NCI-H510A treated with DMSO at 0.1 percent for 48 hours (cell line): ENCODE measurements at regions not wholly inside any gene's neighbourhood (a gene's known extent, or its start where the extent isn't known, plus 50 kb on each side); places are given as distances from the start of the nearest gene placed in this dataset.

Source experiments
- DNase-seq: peaks from one replicate; lab custom pipeline; 2025; lab: John Stamatoyannopoulos, UW

DNA sequence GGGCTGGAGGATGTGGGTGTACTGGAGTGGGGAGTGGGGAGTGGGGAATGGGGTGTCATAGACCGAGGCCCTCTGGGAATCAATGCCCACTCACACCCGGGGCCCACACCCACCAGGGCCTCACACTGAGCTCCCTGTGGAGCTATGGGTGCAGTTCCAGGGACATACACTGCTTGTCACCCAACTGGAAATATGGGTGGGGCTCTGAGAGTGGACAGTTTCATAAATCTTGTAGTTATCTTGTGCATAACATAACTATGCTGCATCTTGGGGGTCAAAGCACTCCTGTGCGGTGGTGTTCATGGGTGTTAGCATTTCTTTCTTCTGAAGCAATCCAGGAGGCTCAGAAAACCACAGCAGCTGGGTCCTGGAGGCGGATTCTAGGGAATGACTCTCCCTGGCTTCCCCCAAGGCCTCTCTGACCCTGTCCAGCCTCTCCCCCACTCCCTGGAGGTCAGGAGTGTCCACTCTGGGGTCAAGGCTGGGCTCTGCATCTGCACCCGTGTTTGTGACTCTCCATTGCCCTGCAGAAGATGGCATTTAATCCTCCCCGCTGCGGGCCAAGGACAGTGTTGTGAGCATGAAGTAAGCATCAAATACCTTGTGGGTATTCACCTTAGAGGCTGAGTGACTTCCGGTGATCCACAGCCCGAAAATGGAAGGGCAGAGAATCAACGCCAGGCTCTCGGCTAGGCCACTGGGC, 172.5 kb downstream of the CTTN start:
- DNase-seq = no peak

DNA sequence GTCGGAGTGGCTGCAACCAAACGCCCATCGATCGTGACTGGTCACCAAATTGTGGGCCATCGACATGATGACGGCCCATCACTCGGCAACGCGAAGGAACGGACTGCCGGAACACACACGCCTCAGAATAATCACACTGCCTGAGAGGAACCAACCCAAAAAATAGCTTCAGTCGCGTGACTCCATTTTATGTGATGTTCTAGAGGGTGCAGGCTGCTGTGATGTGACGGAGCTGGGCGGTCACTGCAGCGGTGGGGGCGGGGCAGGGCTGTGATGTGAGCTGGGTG, 174.6 kb downstream of the CTTN start:
- no peak for DNase-seq

DNA sequence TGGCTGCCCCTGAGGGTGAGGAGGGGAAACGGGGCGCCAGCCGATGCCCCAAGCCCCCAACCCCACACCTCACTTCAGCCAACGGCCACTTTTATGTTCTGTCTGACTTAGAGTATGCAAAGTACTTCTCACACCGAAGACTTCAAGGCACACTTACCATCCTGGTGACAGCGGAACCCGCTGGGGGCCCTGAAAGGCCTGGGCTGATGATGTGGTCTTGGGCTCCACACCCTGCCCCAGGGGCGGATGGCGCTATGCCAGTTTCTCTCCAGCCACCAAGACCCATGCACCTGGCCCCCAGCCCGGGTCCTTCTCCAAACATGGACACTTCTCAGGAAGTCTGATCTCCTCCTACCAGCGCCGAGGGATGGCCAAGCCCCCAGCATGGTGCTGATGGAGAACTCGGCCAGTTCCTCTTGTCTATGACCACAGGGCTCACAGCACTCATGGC, 175.4 kb downstream of the CTTN start:
- no peak for DNase-seq

DNA sequence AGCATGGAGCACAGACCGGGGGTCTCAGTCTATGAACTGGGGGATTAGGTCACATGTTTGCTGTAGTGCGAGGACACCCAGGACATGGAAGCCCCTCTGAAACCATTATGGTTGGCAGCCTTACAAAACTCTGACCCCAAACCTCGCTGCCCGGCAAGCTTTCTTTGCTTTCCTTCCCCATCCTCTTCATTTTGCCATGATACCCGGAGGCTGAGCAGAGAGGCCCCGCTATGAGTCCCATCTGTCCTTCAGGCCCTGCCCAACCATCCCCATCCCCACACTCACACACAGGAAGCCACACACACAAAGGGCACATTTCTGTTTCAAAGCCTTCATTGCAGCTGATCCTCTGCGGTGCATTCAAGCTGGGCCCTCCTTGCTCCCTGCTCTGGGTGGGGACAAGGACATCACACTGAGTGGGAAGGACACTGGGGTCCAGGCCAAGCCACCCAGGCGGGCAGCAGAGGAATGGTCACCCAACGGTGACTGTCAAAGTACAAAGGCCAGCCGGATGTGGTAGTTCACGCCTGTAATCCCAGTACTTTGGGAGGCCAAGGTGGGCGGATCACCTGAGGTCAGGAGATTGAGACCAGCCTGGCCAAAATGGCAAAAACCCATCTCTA, 176.5 kb downstream of the CTTN start:
- no peak for DNase-seq

DNA sequence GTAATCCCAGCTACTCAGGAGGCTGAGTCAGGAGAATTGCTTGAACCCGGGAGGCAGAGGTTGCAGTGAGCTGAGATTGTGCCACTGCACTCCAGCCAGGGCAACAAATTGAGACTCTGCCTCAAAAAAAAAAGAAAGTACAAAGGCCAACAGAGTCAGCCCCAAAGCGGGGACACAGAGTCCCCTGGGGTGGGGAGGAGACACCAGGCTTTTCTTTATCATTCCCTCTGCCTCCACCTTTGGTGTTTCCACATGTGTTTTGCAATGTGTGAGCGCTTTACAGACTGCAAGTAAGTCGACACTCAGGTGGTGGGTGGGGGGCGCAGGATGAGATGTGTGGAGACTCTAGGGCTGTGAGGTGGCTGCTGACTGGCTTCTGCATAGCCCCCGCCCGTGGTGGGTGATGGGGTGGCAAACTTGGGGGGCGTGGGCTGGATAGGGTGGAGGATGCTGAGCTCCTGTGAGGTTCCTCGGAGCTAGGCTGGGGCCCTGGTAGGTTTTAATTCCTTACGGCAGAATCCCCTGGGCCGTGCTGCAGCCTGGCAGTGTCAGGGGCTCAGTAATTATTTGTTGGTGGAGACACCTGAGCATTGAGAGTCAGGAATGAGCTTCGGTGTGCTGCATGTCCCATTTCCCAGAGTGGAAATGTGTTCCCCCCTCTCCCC, 177.2 kb downstream of the CTTN start:
- DNase-seq = no peak

DNA sequence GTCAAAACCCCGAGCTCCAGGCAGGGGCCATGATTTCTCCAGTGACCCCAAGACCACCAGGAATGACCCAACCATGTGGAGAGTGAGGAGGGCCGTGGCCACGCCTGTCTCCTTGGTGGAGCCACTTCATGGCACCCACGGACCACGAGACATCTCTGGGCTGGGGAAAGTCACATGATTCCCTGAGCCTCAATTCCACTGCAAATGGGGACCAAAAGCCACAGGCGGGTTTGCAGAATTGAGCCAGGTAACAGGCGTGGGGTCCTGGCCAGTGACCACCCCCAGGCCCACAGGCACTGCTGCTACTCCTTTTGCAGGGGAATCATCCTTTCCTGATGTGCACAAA, 178.9 kb downstream of the CTTN start:
- no peak for DNase-seq

DNA sequence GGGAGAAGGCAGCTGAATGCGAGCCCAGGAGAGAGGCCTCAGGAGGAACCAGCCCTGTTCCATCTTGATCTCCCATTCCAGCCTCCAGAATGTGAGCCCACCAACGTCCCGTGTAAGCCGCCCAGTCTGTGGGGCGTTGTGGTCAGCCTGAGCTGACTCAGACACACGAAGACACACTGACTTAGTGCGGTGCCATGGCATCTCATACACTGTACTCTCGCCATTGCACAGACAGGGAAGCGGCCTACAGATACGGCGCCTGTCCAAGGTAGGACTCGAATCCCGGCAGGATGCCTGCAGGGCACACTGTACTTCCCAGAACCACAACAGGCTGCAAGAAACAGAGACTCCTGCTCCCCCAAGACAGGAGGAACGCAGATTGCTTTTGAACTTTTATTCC, 179.6 kb downstream of the CTTN start:
- no peak for DNase-seq

DNA sequence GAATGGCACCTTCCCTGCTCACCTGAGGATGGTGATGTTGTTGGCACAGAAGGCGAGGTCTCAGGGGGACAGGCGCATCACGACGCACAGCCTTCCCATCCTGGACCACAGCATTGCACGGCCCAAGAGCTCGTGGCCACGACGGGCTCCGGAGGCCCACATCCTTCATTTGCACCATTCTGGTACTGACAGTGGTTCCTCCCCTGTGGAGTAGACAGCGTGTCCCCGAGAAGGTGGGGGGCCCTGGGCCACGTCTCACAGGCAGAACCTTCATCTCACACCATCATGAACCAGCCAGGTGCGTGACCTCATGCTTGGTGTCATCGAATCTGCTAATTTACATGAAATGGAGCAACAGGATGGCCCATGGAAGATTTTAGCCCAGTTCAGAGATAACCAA, 180.0 kb downstream of the CTTN start:
- no peak for DNase-seq

DNA sequence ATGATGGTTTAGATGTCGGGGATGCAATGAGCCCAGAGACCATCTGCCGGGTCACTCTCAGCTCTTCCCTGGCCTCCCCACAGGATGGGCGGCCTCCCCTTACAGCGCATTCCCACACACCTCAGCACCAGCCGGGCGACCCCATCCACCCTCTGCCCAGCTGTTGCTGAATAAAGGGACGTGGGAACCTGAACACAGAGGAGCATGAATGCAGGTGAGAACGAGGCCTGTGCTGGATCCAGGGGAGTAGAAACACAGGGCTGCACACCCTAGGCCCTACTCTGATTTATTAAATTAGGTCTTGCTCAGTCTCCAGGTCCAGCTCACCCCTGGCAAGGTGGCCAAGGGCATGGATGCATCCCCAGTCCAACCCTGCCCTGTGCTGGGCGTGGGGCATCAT, 180.5 kb downstream of the CTTN start:
- DNase-seq = no peak

DNA sequence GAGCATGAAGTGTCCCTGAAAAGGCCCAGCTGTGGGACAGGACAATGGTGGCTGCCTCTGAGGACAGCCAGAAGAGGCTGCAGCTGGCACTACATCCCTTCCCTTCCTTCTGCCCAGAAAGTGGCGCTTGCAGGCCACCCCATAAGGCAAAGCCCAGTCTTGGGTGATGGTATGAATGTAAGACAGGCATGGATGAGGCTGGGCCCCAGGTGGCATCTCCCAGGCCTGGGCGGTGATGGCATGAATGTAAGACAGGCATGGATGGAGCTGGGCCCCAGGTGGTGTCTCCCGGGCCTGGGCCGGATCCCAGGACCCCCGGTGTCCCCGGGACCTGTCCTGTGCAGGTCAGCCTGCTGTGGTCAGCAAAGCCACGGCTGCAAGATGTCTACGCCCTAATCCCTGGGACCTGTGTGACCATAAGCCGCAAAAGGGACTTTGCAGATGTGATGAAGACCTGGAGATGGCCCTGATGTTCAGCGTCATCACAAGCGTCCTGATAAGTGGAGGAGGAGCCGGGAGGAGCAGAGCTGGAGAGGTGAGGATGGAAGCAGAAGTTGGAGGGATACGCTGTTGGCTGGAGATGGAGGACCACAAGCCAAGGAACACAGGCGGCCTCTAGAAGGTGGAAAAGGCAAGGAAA, 181.1 kb downstream of the CTTN start:
- no peak for DNase-seq

DNA sequence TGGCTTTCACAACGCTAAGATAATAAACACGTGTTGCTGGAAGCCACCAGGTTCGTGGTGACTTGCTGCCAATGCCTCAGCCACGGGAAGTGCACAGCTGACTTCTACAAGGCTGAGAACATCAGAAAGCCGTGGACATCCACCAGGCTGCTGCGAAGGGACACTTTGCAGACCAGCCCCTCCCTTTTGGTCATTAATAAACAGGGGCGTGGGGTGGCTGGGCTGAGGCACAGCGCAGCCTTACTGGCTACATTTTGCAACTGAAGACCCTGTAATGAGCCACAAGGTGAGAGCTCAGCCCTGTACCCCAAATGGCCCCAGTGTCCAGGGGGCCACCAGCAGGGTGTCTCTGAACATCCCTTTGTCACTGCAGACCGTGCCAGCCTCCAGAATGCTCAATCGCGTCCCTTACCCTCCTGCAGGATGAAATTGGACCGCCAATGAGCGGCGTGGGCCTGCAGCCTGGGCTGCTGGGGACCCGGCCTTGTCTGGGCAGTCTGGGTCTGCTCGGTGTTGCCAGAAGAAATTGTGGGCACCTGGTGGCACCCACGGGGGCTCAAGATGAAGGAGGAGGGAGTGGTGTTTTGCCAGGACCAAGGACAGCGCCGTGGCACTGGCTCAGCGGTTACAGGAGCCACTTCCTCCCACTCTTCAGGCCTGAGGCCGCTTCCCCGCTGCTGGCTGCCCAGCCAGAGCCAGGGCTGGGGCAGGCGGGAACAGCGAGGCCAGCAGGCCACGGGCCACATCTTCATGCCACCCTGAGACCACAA, 181.9 kb downstream of the CTTN start:
- DNase-seq = no peak

DNA sequence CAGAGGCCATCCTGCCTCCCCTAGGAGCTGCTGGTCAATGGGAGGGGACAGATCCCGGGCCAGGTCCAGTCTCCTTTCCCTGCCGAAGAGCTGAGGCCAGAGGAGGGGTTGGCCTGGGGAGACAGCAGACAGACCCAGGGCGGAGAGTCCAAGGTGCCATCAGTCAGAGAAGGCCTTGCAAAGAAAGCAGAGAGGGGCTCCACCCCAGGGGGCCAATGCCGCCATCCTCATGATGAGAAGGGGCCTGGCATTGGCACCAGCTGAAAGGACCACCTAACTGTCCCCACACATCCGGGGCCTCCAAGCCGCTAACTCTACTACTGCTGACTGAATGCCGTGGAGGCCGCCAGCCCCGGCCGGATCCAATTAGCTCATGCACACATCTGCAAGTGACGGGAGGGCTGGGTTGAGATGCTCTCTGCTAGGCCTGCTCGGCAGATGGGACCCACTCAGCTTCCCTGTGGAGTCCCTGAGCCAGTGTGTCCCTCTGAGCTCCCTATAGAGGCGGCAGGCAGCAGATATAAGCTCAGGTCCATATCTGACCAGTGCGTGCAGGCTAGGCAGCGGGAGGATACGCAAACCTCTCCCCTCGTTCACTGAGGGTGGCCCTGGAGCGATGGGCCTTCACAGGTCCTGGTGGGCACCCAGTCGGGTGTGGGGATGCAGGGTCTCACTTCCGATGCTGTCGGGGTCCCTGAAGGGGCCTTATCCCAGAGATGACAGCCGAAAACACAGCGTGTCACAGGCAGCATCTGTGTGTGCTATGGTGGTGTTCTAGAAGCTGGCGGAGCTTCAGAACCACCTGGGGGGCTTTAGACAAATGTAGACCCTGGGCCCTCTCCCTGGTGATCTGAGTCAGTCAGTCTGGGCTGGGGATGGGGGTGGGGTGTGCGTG, 183.9 kb downstream of the CTTN start:
- DNase-seq = no peak

DNA sequence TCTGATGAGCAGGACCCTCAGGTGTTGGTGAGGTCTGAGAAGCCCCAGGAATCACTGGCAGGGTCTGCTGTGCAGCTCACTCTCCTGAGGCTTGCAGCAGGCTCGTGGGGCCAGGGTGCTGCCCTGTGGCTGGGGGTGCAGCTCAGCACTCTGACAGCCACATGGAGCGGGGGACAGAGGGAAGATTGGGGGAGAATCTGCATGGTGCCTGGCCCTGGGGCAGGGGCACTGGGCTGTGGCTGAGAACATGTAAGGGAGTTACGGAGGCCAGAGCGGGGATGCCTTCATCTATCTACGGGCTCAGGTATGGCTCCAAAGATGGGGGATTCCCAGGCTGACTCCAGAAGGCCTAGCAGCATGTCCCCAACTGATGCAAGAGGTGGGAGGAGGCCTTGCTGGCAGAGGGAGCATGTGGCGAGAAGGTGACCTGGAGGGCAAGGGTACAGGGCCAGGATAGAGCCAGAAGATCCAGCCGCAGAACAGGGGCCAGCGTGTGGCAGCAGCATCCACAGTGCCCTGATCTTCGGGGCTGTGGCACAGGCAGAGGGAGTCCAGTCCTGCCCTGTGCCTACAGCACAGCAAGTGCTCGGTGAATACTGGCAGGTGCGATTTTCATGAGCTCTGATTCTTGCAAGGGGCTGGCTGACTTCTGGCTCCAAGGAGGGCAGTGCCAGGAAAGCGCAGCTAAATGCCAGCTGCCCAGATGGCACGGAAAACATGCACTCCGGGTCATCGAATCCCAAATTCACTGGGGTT, 184.7 kb downstream of the CTTN start:
- no peak for DNase-seq

DNA sequence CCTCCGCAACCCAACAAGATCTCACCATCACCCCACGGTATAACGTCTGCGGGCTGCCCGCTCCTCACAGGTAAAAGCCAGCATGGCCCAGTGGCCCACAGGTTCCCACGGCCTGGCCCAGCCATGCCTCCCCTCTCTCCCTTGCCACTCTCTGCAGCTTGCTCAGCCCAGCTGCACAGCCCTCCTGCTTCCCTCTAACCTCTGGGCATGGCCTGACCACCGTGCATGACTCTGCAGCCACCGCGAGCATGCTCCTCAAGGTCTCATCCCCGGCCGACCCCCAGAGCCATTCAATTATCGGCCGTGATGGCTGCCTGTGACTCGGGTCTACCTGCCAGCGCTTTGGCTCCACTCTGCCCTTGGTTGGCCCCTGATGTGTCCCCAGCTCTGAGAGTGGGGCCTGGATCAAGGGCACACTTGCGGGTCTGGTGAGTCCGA, 185.5 kb downstream of the CTTN start:
- DNase-seq = no peak

DNA sequence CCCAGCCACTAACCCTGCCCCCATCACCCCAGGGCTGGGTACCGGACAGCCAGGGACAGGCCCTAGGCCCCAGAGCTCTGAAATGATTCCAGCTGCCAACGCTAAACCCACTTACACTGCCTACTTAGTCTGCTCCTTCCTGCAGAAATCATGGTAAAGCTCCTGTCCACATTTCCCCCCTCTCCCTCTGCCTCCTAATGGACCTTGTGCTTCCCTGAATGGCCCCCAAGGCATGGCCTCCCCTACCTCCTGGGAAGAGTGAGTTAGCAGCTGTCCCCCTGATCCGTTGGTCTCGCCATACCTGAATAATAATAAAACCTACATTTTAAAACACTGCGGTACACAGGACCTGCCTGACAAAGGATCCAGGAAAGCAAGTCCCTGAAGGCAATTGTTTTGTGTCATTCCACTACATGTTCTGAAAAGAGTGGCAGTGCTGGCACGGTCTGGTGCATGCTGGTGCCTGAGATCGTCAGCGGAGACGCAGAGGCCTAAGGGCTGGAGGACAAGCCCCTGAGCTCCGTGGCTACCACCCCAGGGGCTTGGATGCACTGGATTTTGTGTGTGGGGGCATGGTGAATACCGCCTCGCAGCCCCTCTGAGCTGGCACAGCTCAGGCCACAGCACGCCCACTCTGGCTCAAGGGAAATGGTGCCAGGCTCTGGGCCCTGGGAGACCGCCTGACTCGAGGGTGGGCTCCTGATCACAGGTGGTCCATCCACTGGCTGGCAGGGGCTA, 186.3 kb downstream of the CTTN start:
- DNase-seq = no peak

DNA sequence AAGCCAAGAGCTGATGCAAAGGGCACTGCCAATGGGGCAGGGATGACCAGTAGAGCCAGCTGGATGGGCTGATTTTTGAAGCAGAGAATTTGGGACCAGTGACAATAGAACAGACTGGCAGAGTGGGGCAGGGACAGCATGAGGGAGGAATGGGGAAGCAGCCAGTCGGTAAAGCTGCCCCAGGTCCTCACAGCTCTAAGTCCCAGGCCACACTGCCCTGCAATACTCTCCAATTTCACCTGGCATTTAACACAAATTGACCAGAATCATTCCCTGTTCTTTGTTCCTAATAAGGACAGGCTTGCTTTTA, 186.9 kb downstream of the CTTN start:
- DNase-seq = no peak

DNA sequence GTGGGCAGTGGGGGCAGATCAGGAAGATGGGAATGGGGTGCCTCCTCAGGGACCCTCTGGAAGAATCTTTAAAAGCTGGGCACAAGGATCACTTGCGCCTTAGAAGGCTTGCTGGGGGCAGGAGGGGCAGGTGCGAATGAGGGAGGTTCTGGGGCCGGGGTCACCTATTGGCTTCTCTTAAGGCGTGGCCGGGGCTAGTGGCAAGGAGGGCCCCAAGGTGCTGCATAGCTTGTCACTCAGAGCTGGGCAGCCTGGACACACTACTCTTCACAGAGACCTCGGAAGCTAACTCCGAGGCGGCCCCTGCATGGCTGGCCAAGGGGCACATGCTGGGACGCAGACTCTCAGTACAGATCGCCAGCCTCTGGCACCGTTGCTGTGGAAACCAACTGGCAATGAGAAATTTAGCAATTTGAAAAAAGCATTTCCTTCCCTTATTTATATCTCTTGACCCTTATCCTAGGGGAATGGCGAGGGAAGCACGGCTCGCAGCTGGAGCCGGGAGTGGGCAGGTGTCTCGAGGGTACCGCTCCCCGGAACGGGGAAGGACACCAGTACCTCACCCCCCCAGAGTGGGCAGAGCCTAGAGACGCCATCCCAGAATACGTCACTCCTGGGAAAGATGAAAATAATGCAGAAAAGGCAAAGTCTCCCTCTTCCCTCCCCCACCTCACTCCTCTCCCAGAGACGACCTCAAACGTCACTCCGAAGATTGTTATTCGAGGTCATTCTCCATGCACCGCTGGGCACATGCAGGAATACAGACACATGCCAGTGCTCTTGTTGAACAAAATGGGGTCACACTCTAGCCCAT, 188.1 kb downstream of the CTTN start:
- DNase-seq = no peak

DNA sequence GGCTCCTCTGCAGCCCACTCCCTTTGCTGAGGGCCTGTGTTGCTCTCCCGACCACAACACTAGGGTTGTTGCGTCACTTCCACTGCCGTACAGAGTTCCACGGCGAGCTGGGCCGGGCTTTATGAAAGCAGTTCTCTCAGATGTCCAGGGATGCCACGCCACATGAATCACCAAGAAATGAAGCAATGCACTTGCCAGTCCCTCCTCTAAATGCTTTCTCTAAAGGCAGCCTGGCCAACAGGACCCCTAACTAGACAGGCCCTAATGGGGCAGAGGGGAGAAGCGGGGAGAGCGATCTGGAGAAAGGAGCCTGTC, 188.7 kb downstream of the CTTN start:
- no peak for DNase-seq

DNA sequence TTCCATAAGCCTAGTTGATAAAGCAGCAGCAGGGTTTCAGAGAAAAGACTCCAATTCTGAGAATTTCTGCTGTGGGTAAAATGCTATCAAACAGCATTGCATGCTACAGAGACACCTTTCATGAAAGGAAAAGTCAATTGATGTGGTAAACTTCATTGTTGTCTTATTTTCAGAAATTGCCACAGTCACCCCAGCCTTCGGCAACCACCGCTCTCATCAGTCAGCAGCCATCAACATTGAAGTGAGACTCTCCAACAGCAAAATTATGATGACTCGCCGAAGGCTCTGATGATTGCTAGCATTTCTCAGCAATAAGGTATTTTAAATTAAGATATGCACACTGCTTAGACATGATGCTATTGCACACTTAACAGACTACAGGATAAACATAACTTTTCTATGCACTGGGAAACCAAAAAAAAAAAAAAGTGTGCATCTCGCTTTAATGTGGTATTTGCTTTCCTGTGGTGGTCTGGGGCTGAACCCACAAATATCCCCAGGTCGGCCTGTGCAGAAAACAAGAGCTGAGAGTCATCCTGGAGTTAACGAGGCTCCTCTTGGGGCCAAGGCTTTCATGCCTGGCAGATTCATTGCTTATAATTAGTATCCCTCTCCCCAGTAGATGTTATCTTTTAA, 192.1 kb downstream of the CTTN start:
- no peak for DNase-seq
